DOHH2 (cell line): ENCODE measurements at regions not wholly inside any gene's neighbourhood (a gene's known extent, or its start where the extent isn't known, plus 50 kb on each side); places are given as distances from the start of the nearest gene placed in this dataset.

Experiments used
- CTCF ChIP-seq: fragments of 200-600 bp; sonication (generic); IDR thresholded peaks from one replicate; pipeline ENCODE4 v1.5.1; 2014; ENCODE audit warnings: antibody characterized with exemption, mild to moderate bottlenecking, low read depth, low read length; ENCODE audit not compliant: poor library complexity, severe bottlenecking
- EZH2phosphoT487 ChIP-seq: fragments of 200-600 bp; sonication (generic); IDR thresholded peaks from 2 replicates; pipeline ENCODE4 v1.6.1; 2017; ENCODE audit warnings: borderline replicate concordance, mild to moderate bottlenecking, antibody characterized with exemption, low read length, moderate library complexity, mixed read lengths

GRCh38 chr13:73633817-73634460, 500.3 kb downstream of the KLF12 start:
- TF ChIP-seq CTCF (no peak), EZH2phosphoT487 (no peak)
